ENCODE measurements at regions not wholly inside any gene's neighbourhood (a gene's known extent, or its start where the extent isn't known, plus 50 kb on each side); places are given as distances from the start of the nearest gene placed in this dataset.

GRCh38 chr13:50682966-50683365 lies 160.5 kb downstream of the DLEU7 start:
- intact Hi-C loops (cut with DNase I): no loop called here
- no peaks in the 10 kb centered on the region for H3K36me3 ChIP-seq
- no peak overlapping the region for H3K27ac ChIP-seq (replicated peaks in 1 of 4)
- WGBS: 75% methylated on average over 2 of the region's 2 CpGs
- peaks cover 15 to 26% (median 19%) of the 10 kb centered on the region in 4 donors for H3K4me1 ChIP-seq
- no peak overlapping the region for H3K4me3 ChIP-seq
- no peaks in the 10 kb centered on the region for H3K9me3 ChIP-seq
- TF ChIP-seq EP300 (IDR thresholded peaks at IDR 0.05): no peak
- no peak for TF ChIP-seq CTCF (IDR thresholded peaks at IDR 0.05)
- TF ChIP-seq POLR2A (IDR thresholded peaks at IDR 0.05; ENCODE audit: low read depth): no peak
- TF ChIP-seq POLR2AphosphoS5 (IDR thresholded peaks at IDR 0.05): no peak
- H3K27me3 ChIP-seq: no peaks in the 10 kb centered on the region
- DNase-seq (ENCODE audit: extremely low spot score): peak; percentile 34

GRCh38 chr13:50684366-50684765 lies 159.1 kb downstream of the DLEU7 start:
- no peak overlapping the region for H3K4me3 ChIP-seq
- WGBS: 65% methylated on average over 3 of the region's 3 CpGs
- DNase-seq (ENCODE audit: extremely low spot score): peak; percentile 80
- H3K9me3 ChIP-seq: no peaks in the 10 kb centered on the region
- intact Hi-C loops (cut with DNase I): no loop called here
- H3K27ac ChIP-seq (replicated peaks in 1 of 4): no peak overlapping the region
- no peak for TF ChIP-seq POLR2A (IDR thresholded peaks at IDR 0.05; ENCODE audit: low read depth)
- H3K36me3 ChIP-seq: no peaks in the 10 kb centered on the region
- peaks cover 15 to 26% (median 19%) of the 10 kb centered on the region in 4 donors for H3K4me1 ChIP-seq
- no peaks in the 10 kb centered on the region for H3K27me3 ChIP-seq

DNA sequence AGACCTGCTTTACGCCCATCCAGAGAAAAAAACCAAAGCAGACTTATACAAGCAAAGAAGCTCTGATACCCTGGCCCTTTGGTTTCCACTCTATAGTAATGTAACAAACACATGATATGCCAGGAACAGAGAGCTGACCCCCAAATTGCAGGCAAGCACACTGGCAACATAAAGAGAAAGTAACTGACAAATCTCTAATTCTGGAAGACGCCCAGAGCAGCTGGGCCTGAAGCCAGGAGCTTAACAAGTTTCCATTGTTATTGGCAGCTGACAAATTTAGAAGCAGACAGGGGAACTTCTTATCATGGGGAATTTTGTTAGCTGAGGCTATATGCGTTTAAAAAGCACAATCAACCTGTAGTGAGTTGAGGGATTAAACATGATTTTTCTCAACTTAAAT lies 158.0 kb downstream of the DLEU7 start:
- Histone ChIP-seq H3K4me1 (peaks cover 15 to 26% (median 19%) of the 10 kb centered on the region in 4 donors), H3K27me3 (no peaks in the 10 kb centered on the region), H3K4me3 (no peak overlapping the region), H3K9me3 (no peaks in the 10 kb centered on the region), H3K36me3 (no peaks in the 10 kb centered on the region), H3K27ac (replicated peaks in 1 of 4) (peak overlapping the region in 3 of 4 donors; percentile 13 to 41 (median 36))
- WGBS: 40% methylated on average over 3 of the region's 3 CpGs
- no peak for TF ChIP-seq POLR2AphosphoS5 (IDR thresholded peaks at IDR 0.05)
- TF ChIP-seq EP300 (IDR thresholded peaks at IDR 0.05): no peak
- TF ChIP-seq CTCF (IDR thresholded peaks at IDR 0.05): no peak
- no peak for TF ChIP-seq POLR2A (IDR thresholded peaks at IDR 0.05; ENCODE audit: low read depth)
- no peak for DNase-seq (ENCODE audit: extremely low spot score)
- intact Hi-C loops (cut with DNase I): no loop called here

GRCh38 chr13:50685956-50686355 lies 157.5 kb downstream of the DLEU7 start:
- TF ChIP-seq POLR2A (IDR thresholded peaks at IDR 0.05; ENCODE audit: low read depth) (no peak), POLR2AphosphoS5 (IDR thresholded peaks at IDR 0.05) (no peak), EP300 (IDR thresholded peaks at IDR 0.05) (no peak), CTCF (IDR thresholded peaks at IDR 0.05) (no peak)
- no peak overlapping the region for H3K4me3 ChIP-seq
- no peak for DNase-seq (ENCODE audit: extremely low spot score)
- peak overlapping the region in 3 of 4 donors; percentile 13 to 36 (median 20) for H3K27ac ChIP-seq (replicated peaks in 1 of 4)
- intact Hi-C loops (cut with DNase I): no loop called here
- 70% methylated on average over 5 of the region's 5 CpGs for WGBS
- no peaks in the 10 kb centered on the region for H3K27me3 ChIP-seq
- H3K36me3 ChIP-seq: no peaks in the 10 kb centered on the region
- H3K4me1 ChIP-seq: peaks cover 15 to 26% (median 19%) of the 10 kb centered on the region in 4 donors
- no peaks in the 10 kb centered on the region for H3K9me3 ChIP-seq

GRCh38 chr13:50686551-50686950 lies 156.9 kb downstream of the DLEU7 start:
- DNase-seq (ENCODE audit: extremely low spot score): no peak
- WGBS: 80% methylated on average over 3 of the region's 3 CpGs
- H3K27ac ChIP-seq (replicated peaks in 1 of 4): no peak overlapping the region
- no peaks in the 10 kb centered on the region for H3K9me3 ChIP-seq
- no peaks in the 10 kb centered on the region for H3K27me3 ChIP-seq
- TF ChIP-seq EP300 (IDR thresholded peaks at IDR 0.05) (no peak), CTCF (IDR thresholded peaks at IDR 0.05) (no peak), POLR2AphosphoS5 (IDR thresholded peaks at IDR 0.05) (no peak), POLR2A (IDR thresholded peaks at IDR 0.05; ENCODE audit: low read depth) (no peak)
- no peaks in the 10 kb centered on the region for H3K36me3 ChIP-seq
- H3K4me1 ChIP-seq: peaks cover 18 to 26% (median 22%) of the 10 kb centered on the region in 4 donors
- H3K4me3 ChIP-seq: no peak overlapping the region
- intact Hi-C loops (cut with DNase I): no loop called here

Data from esophagus muscularis mucosa (tissue), 4 donors.